RWPE2 (cell line): ENCODE measurements at regions not wholly inside any gene's neighbourhood (a gene's known extent, or its start where the extent isn't known, plus 50 kb on each side); places are given as distances from the start of the nearest gene placed in this dataset.

Experiments
- ATAC-seq: fragments of 200-7000 bp; cut with Tn5 transposase; 3 replicates; pipeline ENCODE4 v1.9.1; 2021; ENCODE audit warnings: low read depth
- DNase-seq: peaks from one replicate; pipeline ENCODE4 v3.0.0-alpha.2; 2020; ENCODE audit warnings: low spot score
- H3K27ac ChIP-seq: fragments of 450-650 bp; 2 replicates; pipeline ENCODE4 v1.5.1; 2017; ENCODE audit warnings: mild to moderate bottlenecking; ENCODE audit not compliant: poor library complexity, severe bottlenecking
- H3K27me3 ChIP-seq: fragments of 250-450 bp; sonication (Bioruptor Pico); 2 replicates; pipeline ENCODE4 v1.5.1; 2021; ENCODE audit warnings: mild to moderate bottlenecking, moderate library complexity; ENCODE audit not compliant: insufficient read depth, poor library complexity, severe bottlenecking
- H3K36me3 ChIP-seq: fragments of 250-450 bp; sonication (Bioruptor Pico); 2 replicates; pipeline ENCODE4 v1.5.1; 2020; ENCODE audit warnings: low read depth, mild to moderate bottlenecking, moderate library complexity
- H3K4me1 ChIP-seq: fragments of 250-450 bp; sonication (Bioruptor Pico); 2 replicates; pipeline ENCODE4 v1.5.1; 2021; ENCODE audit warnings: mild to moderate bottlenecking, moderate library complexity; ENCODE audit not compliant: insufficient read depth, poor library complexity, severe bottlenecking
- H3K4me3 ChIP-seq: fragments of 250-450 bp; sonication (Bioruptor Pico); 2 replicates; pipeline ENCODE4 v1.5.1; 2021; ENCODE audit warnings: mild to moderate bottlenecking, moderate library complexity; ENCODE audit not compliant: severe bottlenecking
- H3K9me3 ChIP-seq: fragments of 250-450 bp; sonication (Bioruptor Pico); 2 replicates; pipeline ENCODE4 v1.5.1; 2021; ENCODE audit warnings: mild to moderate bottlenecking, moderate library complexity; ENCODE audit not compliant: severe bottlenecking
- CTCF ChIP-seq: fragments of 450-650 bp; IDR thresholded peaks from one replicate; pipeline ENCODE4 v1.5.1; 2017; ENCODE audit warnings: mild to moderate bottlenecking, moderate library complexity; ENCODE audit not compliant: poor library complexity, severe bottlenecking

- H3K4me3 ChIP-seq, result no peak overlapping the region
- H3K4me1 ChIP-seq, result no peaks in the 10 kb centered on the region
- ATAC-seq (no peak), DNase-seq (no peak)
- no peak overlapping the region for H3K27ac ChIP-seq
- TF ChIP-seq CTCF, result no peak
- no peaks in the 10 kb centered on the region for H3K36me3 ChIP-seq
- no peaks in the 10 kb centered on the region for H3K27me3 ChIP-seq
- H3K9me3 ChIP-seq, result no peaks in the 10 kb centered on the region
Observed at GRCh38 chr1:101088431-101088830, 62.8 kb upstream of the DPH5 start.

DNA sequence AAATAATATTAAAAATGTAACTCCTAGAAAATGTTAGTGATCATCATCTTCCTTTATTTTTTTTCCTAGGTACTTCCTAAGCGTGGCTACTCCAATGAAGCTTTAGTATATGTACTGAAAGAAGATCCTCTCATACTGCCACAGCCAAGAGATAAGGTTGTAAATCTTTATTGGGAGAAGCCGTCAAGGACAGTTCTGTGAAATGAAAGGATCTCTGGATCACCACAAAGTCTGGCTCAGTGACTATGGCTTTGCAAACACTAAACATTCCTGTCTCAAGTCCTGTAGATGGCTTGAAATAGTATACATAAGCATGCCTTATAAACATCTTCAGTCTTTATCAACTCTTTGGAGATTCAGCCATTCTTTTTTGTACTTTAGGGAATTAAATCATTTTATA, 61.2 kb upstream of the DPH5 start:
- DNase-seq (no peak), ATAC-seq (no peak)
- no peak for TF ChIP-seq CTCF
- Histone ChIP-seq H3K9me3 (no peaks in the 10 kb centered on the region), H3K36me3 (no peaks in the 10 kb centered on the region), H3K4me1 (no peaks in the 10 kb centered on the region), H3K27ac (no peak overlapping the region), H3K27me3 (no peaks in the 10 kb centered on the region), H3K4me3 (no peak overlapping the region)

- H3K27ac ChIP-seq, result no peak overlapping the region
- no peaks in the 10 kb centered on the region for H3K36me3 ChIP-seq
- no peak for DNase-seq
- H3K9me3 ChIP-seq, result no peaks in the 10 kb centered on the region
- ATAC-seq, result no peak
- TF ChIP-seq CTCF, result no peak
- H3K27me3 ChIP-seq, result no peaks in the 10 kb centered on the region
- H3K4me3 ChIP-seq, result no peak overlapping the region
- H3K4me1 ChIP-seq, result no peaks in the 10 kb centered on the region
Observed at GRCh38 chr1:101081496-101082488, 56.2 kb upstream of the DPH5 start.

GRCh38 chr1:101080859-101081258, 55.3 kb upstream of the DPH5 start:
- Histone ChIP-seq H3K4me1 (peaks cover 5% of the 10 kb centered on the region), H3K36me3 (no peaks in the 10 kb centered on the region), H3K9me3 (no peaks in the 10 kb centered on the region), H3K4me3 (no peak overlapping the region), H3K27ac (no peak overlapping the region), H3K27me3 (no peaks in the 10 kb centered on the region)
- no peak for ATAC-seq
- no peak for DNase-seq
- no peak for TF ChIP-seq CTCF

DNA sequence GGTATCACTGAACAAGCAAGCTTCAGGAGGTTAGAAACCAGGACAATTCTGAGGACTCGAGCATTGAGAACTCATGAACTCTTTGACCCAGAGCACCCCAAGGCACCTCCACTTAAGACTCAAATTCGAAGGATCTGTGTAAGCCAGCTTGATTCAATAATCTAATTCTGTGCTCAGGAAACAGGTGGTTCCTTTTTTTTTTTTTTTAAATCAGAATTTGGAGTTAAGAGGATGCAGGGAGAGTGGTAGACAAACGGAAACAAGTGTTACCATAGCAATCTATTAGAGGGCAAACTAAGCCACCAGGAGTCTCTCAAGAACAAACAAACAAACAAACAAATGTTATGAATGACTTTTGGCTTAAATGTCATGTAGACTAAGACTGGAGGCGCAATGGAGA, 53.8 kb upstream of the DPH5 start:
- Histone ChIP-seq H3K4me3 (no peak overlapping the region), H3K9me3 (no peaks in the 10 kb centered on the region), H3K27me3 (no peaks in the 10 kb centered on the region), H3K4me1 (peaks cover 8% of the 10 kb centered on the region), H3K36me3 (no peaks in the 10 kb centered on the region), H3K27ac (no peak overlapping the region)
- no peak for TF ChIP-seq CTCF
- ATAC-seq, result no peak
- no peak for DNase-seq
